Cardiac septum (tissue), 1 donor: ENCODE measurements at regions not wholly inside any gene's neighbourhood (a gene's known extent, or its start where the extent isn't known, plus 50 kb on each side); places are given as distances from the start of the nearest gene placed in this dataset.
"Not testable (repeated sequence)": the region's sequence is repeated elsewhere in the genome, so short reads cannot be mapped to it uniquely, and the experiment has no call there.

Experiments
- DNase-seq: peaks from one replicate; pipeline ENCODE4 v3.0.0-alpha.2; 2020; ENCODE audit warnings: low spot score
- intact Hi-C: fragments of 100-400 bp; cut with DNase I; formaldehyde crosslinking; loops from one replicate; pipeline ENCODE4 v1.14.0; 2022
- donor health status: DM: no; HTN: no; CAD: no.

DNA sequence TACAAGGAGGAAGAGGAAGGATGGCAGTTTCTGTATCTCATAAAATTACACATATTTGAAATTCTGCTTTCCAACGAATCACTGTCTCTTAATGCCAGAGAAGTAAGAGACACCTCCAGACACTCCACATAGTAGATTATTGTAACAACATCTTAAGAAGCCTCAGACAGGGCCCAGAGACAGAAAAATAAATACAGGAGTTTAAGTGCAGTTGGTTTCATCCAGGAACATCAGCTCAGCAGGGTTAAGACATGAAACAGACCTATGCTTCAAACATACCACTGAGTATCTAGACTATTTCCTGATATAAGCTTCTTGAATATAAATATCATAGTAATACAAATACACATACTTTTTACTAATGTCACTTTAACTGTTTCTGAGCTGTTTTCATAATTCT, 290.3 kb downstream of the ADAMTS20 start:
- no peak for DNase-seq
- intact Hi-C loops = no loop called here

DNA sequence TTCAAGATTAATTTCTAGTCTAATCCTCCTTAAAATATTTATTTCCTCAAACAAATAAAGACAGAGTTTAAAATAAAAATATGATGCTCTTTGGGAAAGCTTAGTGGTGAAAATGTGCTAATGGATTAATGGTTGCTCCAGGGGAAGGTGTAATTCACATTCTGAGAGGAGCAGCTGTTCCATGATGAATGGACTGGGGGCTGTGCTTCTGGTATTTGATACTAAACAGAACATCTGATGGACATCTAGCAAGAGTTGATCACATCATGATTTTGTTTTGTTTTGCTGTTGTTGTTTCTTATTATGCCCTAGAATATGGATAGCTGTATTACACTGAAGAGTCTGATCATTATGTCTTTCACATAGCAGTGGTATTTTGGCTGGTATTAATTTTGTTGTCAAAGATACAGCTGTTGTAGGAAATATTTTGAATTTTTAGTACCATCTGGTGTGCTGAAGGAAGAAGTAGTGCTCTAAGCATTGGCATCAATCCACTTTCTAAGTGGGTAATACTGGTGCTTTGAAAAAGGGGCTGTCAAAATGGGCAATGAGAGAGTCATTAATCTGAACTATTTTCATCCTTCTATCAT, 296.4 kb downstream of the ADAMTS20 start:
- intact Hi-C loops = no loop called here
- no peak for DNase-seq

DNA sequence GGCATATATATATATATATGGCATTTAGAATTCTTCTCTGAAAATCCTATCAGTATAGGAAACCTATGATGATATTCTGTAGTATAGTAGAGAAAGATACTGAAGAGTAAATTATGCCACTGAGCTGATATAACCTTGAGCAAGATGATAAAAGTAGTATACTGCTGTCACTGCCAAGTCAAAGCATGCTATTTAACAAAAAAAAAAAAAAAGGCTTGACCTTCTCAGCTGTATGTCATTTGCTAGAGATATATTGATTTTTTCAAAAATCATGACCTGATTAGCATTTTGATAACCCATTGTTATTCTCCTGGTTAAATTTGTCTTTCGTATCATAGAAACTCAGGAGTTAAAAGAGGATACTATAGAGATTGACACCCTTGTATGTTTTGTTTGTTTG, 299.4 kb downstream of the ADAMTS20 start:
- intact Hi-C loops = no loop called here
- no peak for DNase-seq

DNA sequence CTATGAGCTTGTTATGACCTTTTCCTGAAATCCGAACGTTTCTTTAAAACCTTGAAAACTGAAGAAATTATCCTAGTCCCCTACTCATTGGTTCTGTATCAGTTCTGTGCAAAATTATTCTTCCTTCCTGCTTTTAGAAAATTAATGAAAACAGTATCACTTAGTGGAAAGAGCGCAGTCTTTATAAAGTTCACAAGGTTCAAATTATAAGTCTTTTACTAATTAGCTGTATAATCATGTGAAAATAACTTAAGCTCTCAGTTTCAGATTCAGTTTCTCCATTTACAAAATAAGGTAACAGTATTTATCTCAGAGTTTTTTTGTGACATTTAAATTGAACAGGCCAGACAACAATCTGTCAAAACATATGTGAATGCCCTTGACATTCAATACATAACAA, 306.1 kb downstream of the ADAMTS20 start:
- intact Hi-C loops = no loop called here

DNA sequence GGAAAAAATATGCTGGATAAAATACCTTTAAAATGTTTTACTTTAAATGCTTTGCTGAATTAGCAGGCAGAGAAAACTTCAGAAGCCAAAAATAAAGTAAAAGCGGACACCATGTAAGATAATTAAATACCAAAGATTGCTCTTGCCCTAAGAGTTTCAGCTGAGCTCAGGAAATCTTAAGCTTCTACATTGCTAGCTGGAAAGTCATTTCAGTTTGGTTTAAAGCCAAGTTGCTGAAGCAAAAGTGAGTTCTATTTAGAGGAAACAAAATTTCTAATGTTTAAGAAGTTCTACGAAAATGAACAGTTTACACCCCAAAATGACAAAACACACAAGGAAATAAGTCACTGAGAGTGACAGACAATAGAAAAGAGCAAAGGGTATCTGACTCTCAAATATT, 310.0 kb downstream of the ADAMTS20 start:
- DNase-seq = no peak
- intact Hi-C loops = no loop called here

More for the DNA sequence above, 306.1 kb downstream of the ADAMTS20 start:
- DNase-seq = no peak

DNA sequence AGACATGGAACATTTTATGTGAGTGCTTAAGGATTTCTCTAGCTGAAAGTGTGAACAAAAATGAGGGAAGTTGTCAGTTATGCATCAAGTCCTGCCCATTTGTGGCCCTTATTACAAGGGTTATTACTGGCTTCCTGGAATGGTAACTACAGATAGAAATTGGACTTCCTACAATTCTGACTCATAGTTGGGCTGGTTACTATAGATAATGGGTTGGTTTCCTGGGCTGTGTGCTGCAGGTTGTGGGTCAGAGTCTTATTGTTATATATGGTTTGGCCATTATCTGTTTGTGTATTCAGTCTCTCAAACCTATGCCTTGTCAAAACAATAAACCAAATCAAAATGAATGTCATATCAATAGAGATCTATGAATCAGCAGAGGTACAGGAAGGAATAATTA, 313.7 kb downstream of the ADAMTS20 start:
- DNase-seq = no peak
- intact Hi-C loops = no loop called here

DNA sequence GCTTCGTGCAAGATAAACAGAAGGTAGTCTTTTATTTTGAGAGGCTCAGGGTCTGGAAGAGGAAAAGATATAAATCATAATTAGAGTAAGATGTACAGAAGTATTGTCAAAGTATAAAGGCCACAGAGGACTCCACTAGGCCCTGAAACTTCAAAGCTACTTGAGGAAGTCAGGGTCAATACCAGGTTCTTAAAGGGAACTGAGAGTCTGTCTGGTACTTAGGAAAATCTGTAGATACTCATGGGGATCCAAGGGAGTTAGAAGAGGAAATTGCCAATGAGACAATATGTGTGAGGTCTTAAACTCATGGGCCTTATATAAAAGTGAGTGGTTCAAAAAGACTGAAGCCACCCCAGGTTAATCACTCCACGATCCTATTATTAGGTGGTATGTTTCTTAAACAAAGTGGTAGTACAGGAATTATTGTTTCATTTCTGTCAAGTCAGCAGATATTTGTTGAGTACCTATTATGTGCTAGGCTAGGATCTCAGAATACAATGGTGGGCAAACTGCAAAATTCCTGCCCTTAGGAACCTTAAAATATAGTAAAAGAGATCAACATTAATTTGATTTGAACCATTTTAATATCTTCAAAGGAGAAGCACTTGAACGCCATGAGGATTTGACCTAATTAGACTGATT, 314.6 kb downstream of the ADAMTS20 start:
- no peak for DNase-seq
- intact Hi-C loops = no loop called here

DNA sequence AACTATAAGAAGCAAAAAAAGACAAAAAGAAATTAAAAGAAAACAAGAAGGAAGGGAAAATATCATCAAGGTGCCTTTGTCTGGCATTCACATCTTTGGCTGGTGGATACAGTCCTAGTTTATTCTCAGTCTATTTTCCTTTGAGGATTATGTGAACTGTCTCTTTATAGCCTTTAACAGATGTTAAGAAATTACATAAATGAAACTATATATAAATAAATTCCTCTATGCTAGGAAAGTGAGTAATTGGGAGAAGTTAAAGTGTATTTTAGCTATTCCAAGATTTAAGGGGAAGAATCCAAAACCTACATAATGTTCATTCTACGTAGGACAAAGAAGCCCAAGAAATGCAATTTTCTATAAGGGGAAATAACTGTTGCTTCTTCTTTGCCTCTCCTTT, 316.3 kb downstream of the ADAMTS20 start:
- intact Hi-C loops = no loop called here

DNA sequence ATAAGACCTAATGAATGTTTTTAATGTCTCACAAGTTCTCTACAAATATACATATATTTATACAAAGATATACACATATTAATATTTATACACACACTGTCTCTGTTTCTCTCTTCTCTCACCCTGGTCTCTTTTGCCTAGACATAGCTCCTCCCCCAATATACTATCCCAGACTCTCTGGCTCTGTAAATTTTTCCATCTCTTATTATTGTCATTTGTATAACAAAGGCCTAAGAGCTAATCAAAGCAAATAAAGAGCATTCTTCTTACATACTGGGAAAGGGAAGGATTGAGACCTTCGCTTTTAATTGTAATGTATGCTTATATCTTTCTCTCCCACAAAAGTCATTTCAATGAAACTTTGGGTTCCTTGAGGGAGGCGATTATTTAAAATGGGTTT, 318.1 kb downstream of the ADAMTS20 start:
- no peak for DNase-seq
- intact Hi-C loops = no loop called here

More for the DNA sequence above, 316.3 kb downstream of the ADAMTS20 start:
- DNase-seq = no peak

DNA sequence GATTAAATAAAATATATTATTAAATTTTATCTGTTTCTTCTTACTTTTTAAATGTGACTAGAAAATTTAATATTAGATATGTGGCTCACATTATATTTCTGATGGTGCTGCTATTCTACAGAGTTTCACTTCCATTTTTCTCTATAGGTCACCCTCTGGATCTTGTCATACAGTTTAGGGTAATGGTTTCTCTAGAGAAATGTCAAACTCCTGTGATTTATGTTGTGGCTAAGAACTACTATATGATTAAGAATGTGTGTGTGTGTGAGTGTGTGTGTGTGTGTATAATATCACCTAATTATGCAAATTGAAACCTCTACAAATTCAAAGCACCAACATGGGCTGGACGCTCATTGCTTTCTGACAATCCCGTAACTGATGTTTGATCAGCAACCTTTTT, 325.9 kb downstream of the ADAMTS20 start:
- intact Hi-C loops = no loop called here
- no peak for DNase-seq

DNA sequence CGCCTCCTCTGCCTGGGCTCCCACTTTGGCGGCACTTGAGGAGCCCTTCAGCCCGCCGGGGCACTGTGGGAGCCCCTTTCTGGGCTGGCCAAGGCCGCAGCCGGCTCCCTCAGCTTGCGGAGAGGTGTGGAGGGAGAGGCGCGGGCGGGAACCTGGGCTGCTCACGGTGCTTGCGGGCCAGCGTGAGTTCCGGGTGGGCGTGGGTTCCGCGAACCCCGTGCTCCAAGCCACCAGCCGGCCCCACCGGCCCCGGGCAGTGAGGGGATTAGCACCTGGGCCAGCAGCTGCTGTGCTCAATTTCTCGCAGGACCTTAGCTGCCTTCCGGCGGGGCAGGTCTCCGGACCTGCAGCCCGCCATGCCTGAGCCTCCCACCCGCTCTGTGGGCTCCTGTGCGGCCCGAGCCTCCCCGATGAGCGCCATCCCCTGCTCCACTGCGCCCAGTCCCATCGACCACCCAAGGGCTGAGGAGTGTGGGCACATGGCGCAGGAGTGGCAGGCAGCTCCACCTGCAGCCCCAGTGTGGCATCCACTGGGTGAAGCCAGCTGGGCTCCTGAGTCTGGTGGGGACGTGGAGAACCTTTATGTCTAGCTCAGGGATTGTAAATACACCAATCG, 327.7 kb downstream of the ADAMTS20 start:
- DNase-seq, intact Hi-C loops: not testable (repeated sequence)

DNA sequence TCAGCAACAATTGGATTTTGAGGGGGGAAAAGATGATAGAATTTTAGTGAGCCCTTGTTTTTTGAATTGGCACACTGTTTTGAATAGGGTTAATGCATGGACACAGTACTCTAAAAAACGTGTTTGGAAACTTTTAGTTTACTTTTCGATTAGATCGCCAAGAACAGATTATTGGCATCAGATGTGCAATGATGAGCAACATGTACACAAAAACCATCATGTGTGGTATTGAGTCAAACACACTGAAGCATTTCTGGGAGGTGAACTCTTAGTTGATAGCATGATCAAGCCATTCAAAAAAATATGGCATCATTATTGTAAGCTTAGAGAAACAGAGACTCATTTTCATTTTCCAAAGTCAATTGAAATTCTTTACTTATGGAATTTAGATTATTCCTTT, 329.2 kb downstream of the ADAMTS20 start:
- intact Hi-C loops = no loop called here
- no peak for DNase-seq

DNA sequence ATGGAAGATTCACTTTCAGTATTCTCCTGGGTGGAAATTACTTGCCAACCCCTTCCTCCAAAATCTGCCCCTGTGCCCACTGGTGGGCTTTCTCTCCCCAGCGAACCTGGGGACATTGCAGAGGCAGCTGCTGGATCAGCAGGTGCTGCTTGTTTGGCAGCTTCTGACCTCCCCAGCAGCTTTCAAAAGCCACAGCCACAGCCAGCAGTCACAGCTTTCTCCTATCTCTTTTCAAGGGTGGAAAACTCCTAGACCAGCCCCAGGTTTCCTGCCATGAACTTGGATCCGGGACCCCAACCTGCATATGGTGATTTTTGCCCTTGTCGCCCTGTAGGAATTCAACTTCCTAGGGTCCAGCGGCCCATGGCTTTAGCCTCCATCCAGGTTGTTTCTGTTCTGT, 330.8 kb downstream of the ADAMTS20 start:
- intact Hi-C loops = no loop called here
- no peak for DNase-seq

DNA sequence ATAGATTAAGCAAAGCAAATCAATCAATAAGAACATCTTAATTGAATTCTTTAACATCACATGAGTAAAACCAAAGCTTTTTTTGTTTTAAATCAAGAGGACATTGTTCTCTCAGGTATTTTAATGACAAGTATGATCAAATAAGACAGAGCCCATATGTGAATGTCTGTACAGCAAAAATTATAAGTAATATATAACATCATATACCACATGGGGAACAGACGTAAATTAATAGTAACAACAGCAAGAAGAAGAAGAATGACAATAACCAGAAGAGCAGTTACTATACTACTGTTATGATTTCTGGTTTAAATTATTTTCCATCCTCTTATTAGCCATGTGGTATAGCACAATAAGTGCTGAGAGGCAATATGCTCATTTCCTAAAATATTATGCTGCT, 335.5 kb downstream of the ADAMTS20 start:
- DNase-seq = no peak
- intact Hi-C loops = no loop called here

DNA sequence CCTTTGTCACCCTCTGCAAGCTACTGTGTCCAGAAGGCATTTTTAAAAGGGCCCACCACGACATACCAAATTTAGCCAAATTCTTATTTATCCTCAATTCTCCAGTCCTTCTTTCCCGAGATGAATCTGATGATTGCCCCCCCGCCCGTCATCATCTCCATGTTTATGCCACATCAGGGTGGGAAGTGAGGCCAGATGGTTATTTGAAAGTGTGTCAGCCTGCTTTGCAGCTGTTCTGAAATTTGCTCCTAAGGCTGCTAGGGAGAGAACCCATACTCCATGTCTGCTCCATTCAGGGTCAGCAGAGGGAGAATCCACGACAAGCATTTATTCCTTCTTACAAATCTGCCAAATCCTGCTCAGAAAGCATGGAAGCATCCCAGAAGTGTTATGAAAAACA, 337.8 kb downstream of the ADAMTS20 start:
- intact Hi-C loops = no loop called here
- no peak for DNase-seq

DNA sequence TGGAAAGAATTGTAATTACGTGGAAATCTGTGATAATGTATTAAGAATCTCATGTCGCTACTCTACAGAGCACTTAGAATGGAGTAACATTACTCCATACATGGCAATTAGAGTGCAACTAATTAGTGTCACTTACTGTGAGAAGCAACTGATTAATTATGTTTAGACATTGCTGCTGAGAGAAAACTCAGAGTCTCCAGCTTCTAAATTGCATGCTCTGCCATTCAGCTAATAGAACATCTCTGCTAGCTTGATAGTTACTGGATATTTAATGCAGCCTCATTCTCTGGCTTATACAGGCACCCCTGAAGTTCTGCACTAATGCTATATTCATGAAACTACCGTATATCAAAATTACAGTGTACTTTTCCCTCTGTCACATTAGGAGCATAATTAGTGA, 338.4 kb downstream of the ADAMTS20 start:
- intact Hi-C loops = no loop called here

DNA sequence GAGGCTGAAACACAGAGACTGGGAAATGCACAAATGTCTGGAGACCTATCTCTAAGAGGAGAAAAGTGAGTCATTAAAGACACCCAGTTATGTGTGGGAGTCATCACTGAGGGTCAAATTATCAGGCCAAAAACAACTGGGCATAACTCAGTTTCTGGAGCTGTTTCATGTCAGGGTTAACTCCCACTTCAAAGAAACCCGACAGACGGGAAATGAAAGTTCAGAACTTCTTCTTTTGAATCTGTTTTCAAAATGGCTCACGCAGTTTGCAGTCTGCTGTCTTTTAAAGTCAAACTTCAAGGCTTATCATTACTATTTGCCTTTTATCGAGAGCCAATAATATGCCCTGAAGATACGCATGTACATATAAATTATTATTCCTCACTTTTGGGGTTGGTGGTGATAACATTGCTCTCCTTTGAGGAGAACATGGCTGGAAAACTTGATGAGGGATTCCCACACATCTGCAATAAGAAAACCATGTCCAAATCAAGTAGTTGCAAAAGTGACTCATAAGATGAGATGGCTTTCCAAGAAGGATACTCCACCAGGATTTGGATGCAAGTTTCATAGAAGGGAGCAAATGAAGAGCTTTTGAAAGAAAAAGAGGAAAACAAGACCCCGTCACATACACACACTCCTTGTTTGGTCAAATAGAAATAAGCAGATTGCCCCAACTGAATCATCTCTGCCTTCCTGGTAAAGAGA, 341.4 kb downstream of the ADAMTS20 start:
- intact Hi-C loops = no loop called here
- DNase-seq = no peak

More for the DNA sequence above, 338.4 kb downstream of the ADAMTS20 start:
- DNase-seq = no peak

DNA sequence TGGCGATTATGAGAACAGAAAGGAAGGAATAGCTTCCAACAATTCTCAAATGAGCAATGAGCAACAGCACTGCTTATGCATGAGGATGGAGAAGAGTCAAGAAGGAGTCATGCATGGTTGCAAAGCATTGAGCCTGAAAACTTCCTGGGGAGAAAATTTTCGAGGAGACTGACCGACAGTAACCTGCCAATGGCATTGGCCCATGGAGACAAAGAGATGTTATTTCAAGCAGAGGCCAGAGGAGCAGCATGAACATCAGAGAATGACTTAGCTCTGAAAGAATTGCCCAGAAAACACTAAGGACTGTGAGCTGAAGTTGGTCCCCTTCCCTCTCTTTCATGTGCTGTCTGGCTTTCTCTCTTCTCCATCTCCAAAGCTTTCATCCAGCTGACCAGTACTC, 343.4 kb downstream of the ADAMTS20 start:
- no peak for DNase-seq
- intact Hi-C loops = no loop called here

DNA sequence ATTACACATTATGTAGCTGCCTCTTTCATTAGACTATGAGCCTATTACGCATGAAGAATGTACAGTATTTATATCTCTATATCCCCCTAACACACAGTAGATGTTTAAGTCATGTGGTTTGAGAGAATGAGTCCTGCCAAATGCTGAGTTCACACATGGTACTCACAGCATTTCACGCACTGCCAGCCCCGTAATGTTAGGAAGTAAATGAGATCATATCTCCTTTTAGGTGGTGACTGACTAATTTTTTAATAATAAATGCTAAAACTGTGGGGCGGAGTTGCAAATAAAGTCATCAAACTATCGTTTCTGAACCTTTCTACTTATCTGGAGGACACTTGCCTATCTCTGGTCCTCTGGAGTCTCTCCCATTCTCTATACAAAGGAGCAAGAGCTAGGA, 343.8 kb downstream of the ADAMTS20 start:
- intact Hi-C loops = no loop called here
- DNase-seq = no peak

DNA sequence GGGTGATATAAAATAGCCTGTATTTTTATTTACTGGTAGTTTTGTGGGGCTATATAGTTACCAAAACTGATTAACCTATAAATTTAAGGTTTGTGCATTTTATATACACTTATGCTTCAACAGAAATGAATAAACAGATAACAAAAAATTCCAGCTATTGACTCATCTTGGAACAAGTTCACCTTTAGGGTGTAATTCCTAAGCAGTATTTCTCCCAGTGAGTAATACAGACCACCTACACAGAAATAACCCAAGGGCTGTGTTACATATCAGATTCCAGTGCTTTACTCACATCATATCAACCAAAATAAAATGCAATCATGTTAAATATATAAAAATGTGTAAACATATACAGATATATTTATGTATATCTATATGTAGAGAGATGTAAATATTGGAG, 345.6 kb downstream of the ADAMTS20 start:
- intact Hi-C loops = no loop called here
- DNase-seq = no peak

DNA sequence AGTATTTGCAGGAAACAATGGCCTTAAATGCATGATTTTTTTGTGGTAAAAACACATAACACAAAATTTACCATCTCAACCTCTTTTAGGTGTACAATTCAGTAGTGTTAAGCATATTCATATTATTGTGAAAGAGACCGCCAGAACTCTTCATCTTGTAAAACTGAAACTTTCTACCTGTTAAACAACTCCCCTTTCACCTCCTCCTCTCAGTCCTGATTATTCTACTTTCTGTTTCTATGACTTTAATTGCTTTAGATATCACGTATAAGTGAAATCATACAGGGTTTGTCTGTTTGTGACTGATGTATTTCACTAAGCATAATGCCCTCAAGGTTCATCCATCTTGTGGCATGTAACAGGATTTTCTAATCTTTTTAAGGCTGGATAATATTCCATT, 353.4 kb downstream of the ADAMTS20 start:
- no peak for DNase-seq
- intact Hi-C loops = no loop called here
